Lung (tissue), 11 donors: ENCODE measurements at regions not wholly inside any gene's neighbourhood (a gene's known extent, or its start where the extent isn't known, plus 50 kb on each side); places are given as distances from the start of the nearest gene placed in this dataset.

ENCODE experiments used
- ATAC-seq: fragments of 200-7000 bp; cut with Tn5 transposase; one replicate; pipeline ENCODE4 v1.9.1; 2020; ENCODE audit warnings: moderate number of reproducible peaks; ENCODE audit not compliant: insufficient read depth, low FRiP score
- DNase-seq, 3 donors: peaks; one replicate each; pipeline ENCODE4 v3.0.0-alpha.2; 2013 to 2017
- H3K27ac ChIP-seq, 2 donors: one replicate each; pipeline ENCODE4 v1.5.1; 2013; ENCODE audit warnings: mild to moderate bottlenecking in 2 of 2, moderate library complexity in 2 of 2, control low read depth in 1 of 2, inconsistent platforms in 1 of 2, low read depth in 1 of 2, low read length in 1 of 2
- H3K27me3 ChIP-seq, 3 donors: one replicate each; pipeline ENCODE4 v1.5.1; 2013; ENCODE audit warnings: low read length in 2 of 3; ENCODE audit not compliant: control insufficient read depth in 3 of 3, insufficient read depth in 3 of 3
- H3K36me3 ChIP-seq, 4 donors: one replicate each; pipeline ENCODE4 v1.5.1; 2013; ENCODE audit warnings: low read length in 4 of 4, mild to moderate bottlenecking in 1 of 4, moderate library complexity in 1 of 4; ENCODE audit not compliant: control insufficient read depth in 4 of 4, insufficient read depth in 4 of 4
- H3K4me1 ChIP-seq, 5 donors: one replicate each; pipeline ENCODE4 v1.5.1; 2013; ENCODE audit warnings: low read length in 5 of 5, mild to moderate bottlenecking in 2 of 5, moderate library complexity in 1 of 5; ENCODE audit not compliant: control insufficient read depth in 5 of 5, insufficient read depth in 5 of 5
- H3K4me3 ChIP-seq: one replicate; pipeline ENCODE4 v1.5.1; 2013; ENCODE audit warnings: mild to moderate bottlenecking, control low read depth, moderate library complexity
- H3K9ac ChIP-seq, 2 donors: one replicate each; pipeline ENCODE4 v1.5.1; 2013; ENCODE audit warnings: low read length in 2 of 2, control low read depth in 1 of 2; ENCODE audit not compliant: insufficient read depth in 1 of 2
- H3K9me3 ChIP-seq, 4 donors: one replicate each; pipeline ENCODE4 v1.5.1; 2013; ENCODE audit warnings: low read length in 3 of 4, mild to moderate bottlenecking in 1 of 4, moderate library complexity in 1 of 4; ENCODE audit not compliant: control insufficient read depth in 4 of 4, insufficient read depth in 3 of 4
- CTCF ChIP-seq: IDR thresholded peaks from 2 replicates; pipeline ENCODE4 v1.5.1; 2012; ENCODE audit warnings: mild to moderate bottlenecking; ENCODE audit errors: control extremely low read depth, extremely low read depth
- WGBS, 2 donors: extraction: QIAGEN DNeasy Blood & Tissue Kit; methylation state at CpG; one replicate each; pipeline ENCODE4 v1.1.7; 2013; 5-methylcytosine and 5-hydroxymethylcytosine counted together
- donor health status: control.
- donor health status: control.
- donor health status: Bipolar disorder and iron deficiency.
- donor health status: healthy.
- donor health status: DM: yes; HTN: yes; CAD: no.

GRCh38 chr12:105470102-105470501, 139.6 kb downstream of the C12orf75 start:
- H3K4me1 ChIP-seq: peaks cover 0 to 12% (median 0%) of the 10 kb centered on the region in 5 donors
- peaks cover 0 to 2% (median 0%) of the 10 kb centered on the region in 4 donors for H3K9me3 ChIP-seq
- 91 to 97% methylated on average over 2 of the region's 2 CpGs for WGBS, 2 donors
- no peaks in the 10 kb centered on the region for H3K27me3 ChIP-seq
- ATAC-seq (no peak), DNase-seq (no peak)
- no peaks in the 10 kb centered on the region for H3K36me3 ChIP-seq
- H3K4me3 ChIP-seq: no peak overlapping the region
- no peak for TF ChIP-seq CTCF
- H3K27ac ChIP-seq: peak overlapping the region in 1 of 2 donors; percentile 46
- no peak overlapping the region for H3K9ac ChIP-seq

GRCh38 chr12:105470601-105471000, 140.1 kb downstream of the C12orf75 start:
- Histone ChIP-seq H3K9ac (no peak overlapping the region), H3K9me3 (peaks cover 0 to 2% (median 0%) of the 10 kb centered on the region in 4 donors), H3K4me1 (peaks cover 0 to 12% (median 0%) of the 10 kb centered on the region in 5 donors), H3K27ac (no peak overlapping the region), H3K27me3 (no peaks in the 10 kb centered on the region), H3K36me3 (no peaks in the 10 kb centered on the region), H3K4me3 (no peak overlapping the region)
- DNase-seq (no peak), ATAC-seq (no peak)
- WGBS, 2 donors: 76 to 86% methylated on average over 2 of the region's 2 CpGs
- TF ChIP-seq CTCF: no peak

- no peak for TF ChIP-seq CTCF
- 75 to 82% methylated on average over 4 of the region's 4 CpGs for WGBS, 2 donors
Measured at GRCh38 chr12:105474672-105475071, 144.2 kb downstream of the C12orf75 start.

GRCh38 chr12:105476616-105477015, 146.1 kb downstream of the C12orf75 start:
- TF ChIP-seq CTCF: no peak
- Histone ChIP-seq H3K27ac (no peak overlapping the region), H3K9me3 (peaks cover 0 to 4% (median 0%) of the 10 kb centered on the region in 4 donors), H3K36me3 (no peaks in the 10 kb centered on the region), H3K9ac (no peak overlapping the region), H3K27me3 (no peaks in the 10 kb centered on the region), H3K4me1 (peaks cover 0 to 2% (median 0%) of the 10 kb centered on the region in 5 donors), H3K4me3 (no peak overlapping the region)
- no peak for ATAC-seq
- 48 to 66% methylated on average over 2 of the region's 2 CpGs for WGBS, 2 donors
- DNase-seq: no peak

More at GRCh38 chr12:105474672-105475071, 144.2 kb downstream of the C12orf75 start:
- Histone ChIP-seq H3K36me3 (no peaks in the 10 kb centered on the region), H3K4me1 (peaks cover 0 to 4% (median 0%) of the 10 kb centered on the region in 5 donors), H3K9me3 (peaks cover 0 to 2% (median 0%) of the 10 kb centered on the region in 4 donors), H3K4me3 (no peak overlapping the region), H3K27ac (no peak overlapping the region), H3K27me3 (no peaks in the 10 kb centered on the region), H3K9ac (no peak overlapping the region)
- no peak for DNase-seq
- ATAC-seq: no peak
